Upper lobe of left lung (tissue), 6 donors: ENCODE measurements at regions not wholly inside any gene's neighbourhood (a gene's known extent, or its start where the extent isn't known, plus 50 kb on each side); places are given as distances from the start of the nearest gene placed in this dataset.

ENCODE experiments used
- ATAC-seq, 2 donors: fragments of 200-7000 bp; cut with Tn5 transposase; one replicate each; pipeline ENCODE4 v1.9.1; 2022; ENCODE audit warnings: mild to moderate bottlenecking in 2 of 2, moderate library complexity in 2 of 2; ENCODE audit not compliant: low FRiP score in 2 of 2
- DNase-seq, 2 donors: peaks; one replicate each; pipeline ENCODE4 v3.0.0-alpha.2; 2019 to 2020
- H3K27ac ChIP-seq, 4 donors: fragments of 200-600 bp; sonication (generic); one replicate each; pipeline ENCODE4 v1.5.1; 2016 to 2019
- H3K27me3 ChIP-seq, 4 donors: fragments of 200-600 bp; sonication (generic); one replicate each; pipeline ENCODE4 v1.5.1; 2017 to 2019
- H3K36me3 ChIP-seq, 4 donors: fragments of 200-600 bp; sonication (generic); one replicate each; pipeline ENCODE4 v1.5.1; 2016 to 2019
- H3K4me1 ChIP-seq, 4 donors: fragments of 200-600 bp; sonication (generic); one replicate each; pipeline ENCODE4 v1.5.1; 2018 to 2019
- H3K4me3 ChIP-seq, 4 donors: fragments of 200-600 bp; sonication (generic); one replicate each; pipeline ENCODE4 v1.5.1; 2017 to 2019; ENCODE audit warnings: mild to moderate bottlenecking in 2 of 4, moderate library complexity in 1 of 4
- H3K9me3 ChIP-seq, 4 donors: fragments of 200-600 bp; sonication (generic); one replicate each; pipeline ENCODE4 v1.5.1; 2018 to 2019
- EP300 ChIP-seq, 4 donors: sonication (generic); formaldehyde crosslinking; IDR thresholded peaks; one replicate each; pipeline ENCODE4 v1.5.1; 2017; ENCODE audit warnings: antibody characterized with exemption in 4 of 4, control low read depth in 2 of 4
- POLR2A ChIP-seq, 4 donors: fragments of 450-650 bp; IDR thresholded peaks; one replicate each; pipeline ENCODE4 v1.5.1; 2016 to 2017; ENCODE audit warnings: antibody characterized with exemption in 4 of 4, mild to moderate bottlenecking in 2 of 4
- POLR2AphosphoS5 ChIP-seq, 2 donors: sonication (generic); formaldehyde crosslinking; IDR thresholded peaks; one replicate each; pipeline ENCODE4 v1.5.1; 2017; ENCODE audit warnings: antibody characterized with exemption in 2 of 2
- WGBS, 2 donors: methylation state at CpG; one replicate each; pipeline ENCODE4 v1.1.5; 2017 to 2018; 5-methylcytosine and 5-hydroxymethylcytosine counted together
- TF ChIP-seq, protein P1 (sequence below), 6 experiments: fragments of 450-650 bp in 4 of 6; fragments of 200-600 bp in 2 of 6; sonication (generic) in 2 of 6; IDR thresholded peaks; one replicate each; pipeline ENCODE4 v1.5.1; 2016 to 2019; ENCODE audit warnings: antibody characterized with exemption in 6 of 6
- donor health status: DM: no; HTN: no; CAD: no; lungs with moderate emphysema.
- donor health status: DM: no; HTN: yes; CAD: no; lungs with severe emphysema.

DNA sequence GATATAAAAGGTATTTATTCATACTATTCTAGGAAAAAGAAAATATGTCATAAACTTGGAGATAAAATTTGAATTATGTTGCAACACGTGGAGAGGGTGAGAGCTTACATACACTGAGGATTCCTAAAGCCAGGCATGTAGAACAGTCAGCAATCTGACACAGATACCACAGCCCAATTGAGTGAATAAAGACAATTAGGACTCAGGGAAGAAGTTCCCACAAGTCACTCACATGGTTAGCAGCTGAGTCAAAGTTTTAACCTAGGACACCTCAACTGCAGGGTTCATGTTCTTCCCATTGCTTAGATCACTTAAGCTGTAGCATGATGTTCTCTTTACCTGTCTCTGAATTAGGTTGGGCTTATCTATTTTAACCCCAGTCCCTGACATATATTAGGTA lies 189.5 kb downstream of the CMPK2 start:
- Histone ChIP-seq H3K4me1 (no peaks in the 10 kb centered on the region), H3K36me3 (no peaks in the 10 kb centered on the region), H3K9me3 (no peaks in the 10 kb centered on the region), H3K27me3 (no peaks in the 10 kb centered on the region), H3K4me3 (no peak overlapping the region), H3K27ac (no peak overlapping the region)
- DNase-seq = no peak
- TF ChIP-seq POLR2AphosphoS5 (IDR thresholded peaks at IDR 0.05) = no peak
- TF ChIP-seq, protein P1, sequence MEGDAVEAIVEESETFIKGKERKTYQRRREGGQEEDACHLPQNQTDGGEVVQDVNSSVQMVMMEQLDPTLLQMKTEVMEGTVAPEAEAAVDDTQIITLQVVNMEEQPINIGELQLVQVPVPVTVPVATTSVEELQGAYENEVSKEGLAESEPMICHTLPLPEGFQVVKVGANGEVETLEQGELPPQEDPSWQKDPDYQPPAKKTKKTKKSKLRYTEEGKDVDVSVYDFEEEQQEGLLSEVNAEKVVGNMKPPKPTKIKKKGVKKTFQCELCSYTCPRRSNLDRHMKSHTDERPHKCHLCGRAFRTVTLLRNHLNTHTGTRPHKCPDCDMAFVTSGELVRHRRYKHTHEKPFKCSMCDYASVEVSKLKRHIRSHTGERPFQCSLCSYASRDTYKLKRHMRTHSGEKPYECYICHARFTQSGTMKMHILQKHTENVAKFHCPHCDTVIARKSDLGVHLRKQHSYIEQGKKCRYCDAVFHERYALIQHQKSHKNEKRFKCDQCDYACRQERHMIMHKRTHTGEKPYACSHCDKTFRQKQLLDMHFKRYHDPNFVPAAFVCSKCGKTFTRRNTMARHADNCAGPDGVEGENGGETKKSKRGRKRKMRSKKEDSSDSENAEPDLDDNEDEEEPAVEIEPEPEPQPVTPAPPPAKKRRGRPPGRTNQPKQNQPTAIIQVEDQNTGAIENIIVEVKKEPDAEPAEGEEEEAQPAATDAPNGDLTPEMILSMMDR (IDR thresholded peaks at IDR 0.05) = no peak
- TF ChIP-seq EP300 (IDR thresholded peaks at IDR 0.05) = no peak
- no peak for TF ChIP-seq POLR2A (IDR thresholded peaks at IDR 0.05)
- ATAC-seq = no peak
- 50 to 74% methylated on average over 1 of the region's 1 CpG for WGBS, 2 donors

- TF ChIP-seq, protein P1 (IDR thresholded peaks at IDR 0.05) = no peak
- no peak for TF ChIP-seq POLR2A (IDR thresholded peaks at IDR 0.05)
- no peak for TF ChIP-seq POLR2AphosphoS5 (IDR thresholded peaks at IDR 0.05)
- TF ChIP-seq EP300 (IDR thresholded peaks at IDR 0.05) = no peak
- H3K4me3 ChIP-seq = no peak overlapping the region
- no peak overlapping the region for H3K27ac ChIP-seq
- H3K27me3 ChIP-seq = no peaks in the 10 kb centered on the region
- ATAC-seq (no peak), DNase-seq (no peak)
- no peaks in the 10 kb centered on the region for H3K36me3 ChIP-seq
- no peaks in the 10 kb centered on the region for H3K4me1 ChIP-seq
- no peaks in the 10 kb centered on the region for H3K9me3 ChIP-seq
Observed at GRCh38 chr2:6676776-6677175, 188.9 kb downstream of the CMPK2 start.

DNA sequence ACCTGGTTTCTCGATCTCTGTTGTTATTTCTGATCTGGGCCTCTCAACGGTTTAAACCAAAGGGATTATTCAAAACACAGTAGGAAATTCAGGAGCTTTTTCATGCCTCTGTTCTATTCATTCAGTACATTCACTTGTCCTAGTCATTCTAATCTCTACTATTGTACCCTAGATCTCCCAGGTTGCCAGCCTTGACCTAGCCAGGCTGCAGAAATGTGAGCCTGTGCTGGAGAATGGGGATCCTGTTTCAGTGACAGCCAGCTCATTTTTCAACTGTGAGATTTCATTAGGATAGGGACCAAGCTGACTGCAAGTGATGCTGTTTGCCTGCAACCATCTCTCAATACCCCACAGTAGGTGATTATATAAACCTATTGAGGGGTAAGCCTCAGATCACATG lies 186.2 kb downstream of the CMPK2 start:
- TF ChIP-seq, protein P1 (IDR thresholded peaks at IDR 0.05) = no peak
- TF ChIP-seq POLR2AphosphoS5 (IDR thresholded peaks at IDR 0.05) (no peak), EP300 (IDR thresholded peaks at IDR 0.05) (no peak), POLR2A (IDR thresholded peaks at IDR 0.05) (no peak)
- Histone ChIP-seq H3K4me3 (no peak overlapping the region), H3K27ac (no peak overlapping the region), H3K36me3 (no peaks in the 10 kb centered on the region), H3K9me3 (no peaks in the 10 kb centered on the region), H3K4me1 (no peaks in the 10 kb centered on the region), H3K27me3 (no peaks in the 10 kb centered on the region)
- DNase-seq (no peak), ATAC-seq (no peak)
- 72 to 73% methylated on average over 2 of the region's 2 CpGs for WGBS, 2 donors

DNA sequence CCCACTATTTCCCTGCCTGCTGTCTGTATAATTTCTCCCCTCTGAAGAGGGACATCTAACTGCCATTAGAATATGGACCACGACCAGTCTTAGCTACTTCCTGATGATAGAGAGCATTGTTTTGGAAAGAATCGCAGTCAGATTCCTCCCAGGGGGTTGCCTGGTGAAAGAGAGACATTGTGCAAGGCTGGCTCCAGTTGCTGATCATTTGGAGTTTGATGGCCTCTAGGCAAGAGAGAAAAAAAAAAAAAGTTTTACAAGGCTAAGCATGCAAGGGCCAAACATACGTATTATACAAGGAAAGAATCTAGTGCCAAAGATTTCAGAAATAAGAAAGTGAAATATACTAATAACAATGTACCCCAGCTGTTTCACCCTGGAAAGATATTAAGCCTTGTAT lies 182.2 kb downstream of the CMPK2 start:
- Histone ChIP-seq H3K4me1 (no peaks in the 10 kb centered on the region), H3K9me3 (peaks cover 0 to 9% (median 0%) of the 10 kb centered on the region in 4 donors), H3K36me3 (no peaks in the 10 kb centered on the region), H3K4me3 (no peak overlapping the region), H3K27ac (no peak overlapping the region), H3K27me3 (no peaks in the 10 kb centered on the region)
- DNase-seq (no peak), ATAC-seq (no peak)
- WGBS, 2 donors = 47 to 61% methylated on average over 3 of the region's 3 CpGs
- no peak for TF ChIP-seq POLR2A (IDR thresholded peaks at IDR 0.05)
- no peak for TF ChIP-seq EP300 (IDR thresholded peaks at IDR 0.05)
- TF ChIP-seq POLR2AphosphoS5 (IDR thresholded peaks at IDR 0.05) = no peak
- TF ChIP-seq, protein P1 (IDR thresholded peaks at IDR 0.05) = no peak

DNA sequence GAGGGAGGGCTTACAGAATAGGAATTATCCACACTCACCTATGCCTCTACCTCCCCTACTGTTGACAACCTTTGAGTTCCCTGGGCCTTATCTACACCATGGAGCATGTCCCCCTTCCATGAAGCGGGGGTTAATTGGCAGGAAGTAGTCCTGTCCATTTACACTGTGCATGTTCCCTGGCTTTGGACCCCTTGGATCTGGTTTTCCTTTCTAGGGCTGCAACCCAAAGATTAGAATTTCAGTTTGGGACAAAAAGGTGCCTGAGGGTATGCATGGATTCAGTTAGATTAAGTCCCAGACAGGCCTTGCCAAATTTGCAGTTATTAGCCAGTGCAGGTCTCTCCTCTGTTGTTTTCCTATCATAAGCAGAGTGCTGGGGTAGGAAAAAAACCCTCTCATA lies 180.3 kb downstream of the CMPK2 start:
- WGBS, 2 donors = 85 to 87% methylated on average over 1 of the region's 1 CpG
- no peak overlapping the region for H3K4me3 ChIP-seq
- no peak for ATAC-seq
- TF ChIP-seq EP300 (IDR thresholded peaks at IDR 0.05) (no peak), POLR2AphosphoS5 (IDR thresholded peaks at IDR 0.05) (no peak), POLR2A (IDR thresholded peaks at IDR 0.05) (no peak)
- TF ChIP-seq, protein P1 (IDR thresholded peaks at IDR 0.05) = no peak
- H3K27me3 ChIP-seq = no peaks in the 10 kb centered on the region
- no peaks in the 10 kb centered on the region for H3K4me1 ChIP-seq
- DNase-seq = no peak
- H3K9me3 ChIP-seq = peaks cover 0 to 9% (median 0%) of the 10 kb centered on the region in 4 donors
- no peak overlapping the region for H3K27ac ChIP-seq
- no peaks in the 10 kb centered on the region for H3K36me3 ChIP-seq
